Stomach (tissue), 4 donors: ENCODE measurements at regions not wholly inside any gene's neighbourhood (a gene's known extent, or its start where the extent isn't known, plus 50 kb on each side); places are given as distances from the start of the nearest gene placed in this dataset.

ENCODE experiments used
- EP300 ChIP-seq: sonication (generic); formaldehyde crosslinking; IDR thresholded peaks from one replicate; pipeline ENCODE4 v1.6.1; 2017; ENCODE audit warnings: antibody characterized with exemption
- POLR2A ChIP-seq, 4 donors: fragments of 450-650 bp; IDR thresholded peaks; one replicate each; pipeline ENCODE4 v1.6.1; 2016; ENCODE audit warnings: antibody characterized with exemption in 4 of 4, control low read depth in 2 of 4, mild to moderate bottlenecking in 1 of 4, moderate library complexity in 1 of 4
- POLR2AphosphoS5 ChIP-seq, 3 donors: sonication (generic); formaldehyde crosslinking; IDR thresholded peaks; one replicate each; pipeline ENCODE4 v1.6.1; 2016; ENCODE audit warnings: antibody characterized with exemption in 3 of 3
- TF ChIP-seq, protein P1 (sequence below), 7 experiments: fragments of 450-650 bp in 4 of 7; fragments of 200-600 bp in 3 of 7; sonication (generic) in 3 of 7; IDR thresholded peaks; one replicate each; pipeline ENCODE4 v1.5.1; 2016 to 2019; ENCODE audit warnings: antibody characterized with exemption in 7 of 7, control low read depth in 2 of 7, mild to moderate bottlenecking in 1 of 7

DNA sequence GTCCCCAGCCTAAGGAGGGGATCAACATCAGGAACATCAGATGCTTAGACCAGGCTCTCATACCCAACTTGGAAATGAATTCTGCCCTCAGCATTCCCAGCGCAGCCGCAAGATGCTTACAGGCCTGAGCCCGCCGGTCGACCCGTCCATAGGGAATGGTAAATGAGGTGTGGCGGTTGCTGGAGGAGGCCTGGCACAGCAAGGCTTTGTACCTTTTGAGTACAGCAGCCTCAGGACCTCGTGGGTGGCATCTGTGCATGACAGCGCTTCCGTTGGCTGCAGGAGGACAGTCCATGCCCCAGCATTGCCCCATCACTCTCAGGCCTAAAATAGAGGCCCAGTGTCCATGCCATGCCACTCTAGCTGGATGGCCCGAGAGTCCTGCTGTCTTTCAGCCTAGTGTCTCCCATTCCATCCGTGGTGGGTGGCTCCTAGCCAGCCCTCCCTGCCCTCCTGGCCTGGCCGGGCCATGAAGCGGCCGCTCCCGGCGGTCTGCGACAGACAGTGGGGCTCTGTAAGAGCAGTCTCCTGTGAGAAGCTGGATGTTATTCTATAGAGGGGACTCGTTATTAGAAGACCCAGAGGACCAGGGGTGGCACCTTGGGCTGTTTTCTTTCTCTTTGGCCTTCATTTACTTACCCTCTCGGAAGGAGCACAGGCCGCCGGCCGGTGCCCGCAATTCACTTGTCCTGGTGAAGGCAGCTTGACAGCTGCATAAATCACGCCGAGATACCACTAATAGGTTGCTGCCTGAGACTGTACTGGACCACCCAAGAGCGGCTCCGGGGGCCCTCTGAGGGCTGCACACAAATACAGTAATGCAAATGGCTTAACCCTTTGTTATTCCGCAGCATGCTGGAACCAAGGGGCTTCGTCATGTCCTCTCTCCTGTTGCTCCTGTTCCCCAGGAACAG is 223.5 kb upstream of the TUT7 start:
- TF ChIP-seq POLR2A (IDR thresholded peaks at IDR 0.05) (no peak), POLR2AphosphoS5 (IDR thresholded peaks at IDR 0.05) (no peak), EP300 (no peak)
- TF ChIP-seq, protein P1, sequence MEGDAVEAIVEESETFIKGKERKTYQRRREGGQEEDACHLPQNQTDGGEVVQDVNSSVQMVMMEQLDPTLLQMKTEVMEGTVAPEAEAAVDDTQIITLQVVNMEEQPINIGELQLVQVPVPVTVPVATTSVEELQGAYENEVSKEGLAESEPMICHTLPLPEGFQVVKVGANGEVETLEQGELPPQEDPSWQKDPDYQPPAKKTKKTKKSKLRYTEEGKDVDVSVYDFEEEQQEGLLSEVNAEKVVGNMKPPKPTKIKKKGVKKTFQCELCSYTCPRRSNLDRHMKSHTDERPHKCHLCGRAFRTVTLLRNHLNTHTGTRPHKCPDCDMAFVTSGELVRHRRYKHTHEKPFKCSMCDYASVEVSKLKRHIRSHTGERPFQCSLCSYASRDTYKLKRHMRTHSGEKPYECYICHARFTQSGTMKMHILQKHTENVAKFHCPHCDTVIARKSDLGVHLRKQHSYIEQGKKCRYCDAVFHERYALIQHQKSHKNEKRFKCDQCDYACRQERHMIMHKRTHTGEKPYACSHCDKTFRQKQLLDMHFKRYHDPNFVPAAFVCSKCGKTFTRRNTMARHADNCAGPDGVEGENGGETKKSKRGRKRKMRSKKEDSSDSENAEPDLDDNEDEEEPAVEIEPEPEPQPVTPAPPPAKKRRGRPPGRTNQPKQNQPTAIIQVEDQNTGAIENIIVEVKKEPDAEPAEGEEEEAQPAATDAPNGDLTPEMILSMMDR (IDR thresholded peaks at IDR 0.05), result no peak
